Suprapubic skin (tissue), 4 donors: ENCODE measurements at regions not wholly inside any gene's neighbourhood (a gene's known extent, or its start where the extent isn't known, plus 50 kb on each side); places are given as distances from the start of the nearest gene placed in this dataset.

Source experiments
- DNase-seq, 2 donors: peaks; one replicate each; pipeline ENCODE4 v3.0.0-alpha.2; 2019; ENCODE audit warnings: low spot score in 2 of 2
- H3K27ac ChIP-seq: fragments of 200-600 bp; sonication (generic); one replicate; pipeline ENCODE4 v1.5.1; 2019
- H3K27me3 ChIP-seq: fragments of 200-600 bp; sonication (generic); one replicate; pipeline ENCODE4 v1.5.1; 2019
- H3K36me3 ChIP-seq: fragments of 200-600 bp; sonication (generic); one replicate; pipeline ENCODE4 v1.5.1; 2019
- H3K4me1 ChIP-seq: fragments of 200-600 bp; sonication (generic); one replicate; pipeline ENCODE4 v1.5.1; 2019
- H3K4me3 ChIP-seq: fragments of 200-600 bp; sonication (generic); one replicate; pipeline ENCODE4 v1.5.1; 2019; ENCODE audit warnings: mild to moderate bottlenecking
- H3K9me3 ChIP-seq: fragments of 200-600 bp; sonication (generic); one replicate; pipeline ENCODE4 v1.5.1; 2019
- EP300 ChIP-seq: sonication (generic); formaldehyde crosslinking; IDR thresholded peaks from one replicate; pipeline ENCODE4 v1.6.1; 2017; ENCODE audit warnings: antibody characterized with exemption
- POLR2A ChIP-seq, 2 donors: fragments of 450-650 bp; IDR thresholded peaks; one replicate each; pipeline ENCODE4 v1.6.1; 2017; ENCODE audit warnings: antibody characterized with exemption in 2 of 2, mild to moderate bottlenecking in 2 of 2, moderate library complexity in 2 of 2
- POLR2AphosphoS5 ChIP-seq, 3 donors: sonication (generic); formaldehyde crosslinking; IDR thresholded peaks; one replicate each; pipeline ENCODE4 v1.6.1; 2017; ENCODE audit warnings: antibody characterized with exemption in 3 of 3
- WGBS: methylation state at CpG from one replicate; pipeline ENCODE4 v1.1.5; 2018; 5-methylcytosine and 5-hydroxymethylcytosine counted together
- TF ChIP-seq, protein P1 (sequence below), 2 donors: fragments of 200-600 bp in 1 of 2; fragments of 450-650 bp in 1 of 2; sonication (generic) in 1 of 2; IDR thresholded peaks; one replicate each; pipeline ENCODE4 v1.5.1; 2016 to 2019; ENCODE audit warnings: antibody characterized with exemption in 2 of 2, mild to moderate bottlenecking in 1 of 2, moderate library complexity in 1 of 2

DNA sequence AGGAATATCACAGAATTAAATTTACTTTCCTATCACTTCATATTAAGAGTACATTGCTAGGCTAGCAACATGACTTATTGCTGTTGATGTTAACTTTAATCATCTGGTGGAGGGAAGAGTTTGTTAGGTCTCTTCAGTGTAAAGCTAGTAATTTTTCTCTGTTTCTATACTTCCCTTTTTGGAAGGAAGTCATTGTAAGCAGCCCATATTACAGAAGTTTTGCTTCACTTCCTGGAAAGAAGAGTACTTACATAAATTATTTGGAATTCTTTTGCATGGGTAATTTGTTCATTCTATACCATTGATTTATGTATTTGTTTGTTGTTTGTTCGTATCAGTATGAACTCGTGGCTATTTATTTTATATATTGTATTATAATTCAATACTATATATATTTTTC, 405.2 kb downstream of the RFPL4B start:
- no peak for DNase-seq
- H3K4me1 ChIP-seq, result no peaks in the 10 kb centered on the region
- H3K4me3 ChIP-seq, result no peak overlapping the region
- TF ChIP-seq, protein P1, sequence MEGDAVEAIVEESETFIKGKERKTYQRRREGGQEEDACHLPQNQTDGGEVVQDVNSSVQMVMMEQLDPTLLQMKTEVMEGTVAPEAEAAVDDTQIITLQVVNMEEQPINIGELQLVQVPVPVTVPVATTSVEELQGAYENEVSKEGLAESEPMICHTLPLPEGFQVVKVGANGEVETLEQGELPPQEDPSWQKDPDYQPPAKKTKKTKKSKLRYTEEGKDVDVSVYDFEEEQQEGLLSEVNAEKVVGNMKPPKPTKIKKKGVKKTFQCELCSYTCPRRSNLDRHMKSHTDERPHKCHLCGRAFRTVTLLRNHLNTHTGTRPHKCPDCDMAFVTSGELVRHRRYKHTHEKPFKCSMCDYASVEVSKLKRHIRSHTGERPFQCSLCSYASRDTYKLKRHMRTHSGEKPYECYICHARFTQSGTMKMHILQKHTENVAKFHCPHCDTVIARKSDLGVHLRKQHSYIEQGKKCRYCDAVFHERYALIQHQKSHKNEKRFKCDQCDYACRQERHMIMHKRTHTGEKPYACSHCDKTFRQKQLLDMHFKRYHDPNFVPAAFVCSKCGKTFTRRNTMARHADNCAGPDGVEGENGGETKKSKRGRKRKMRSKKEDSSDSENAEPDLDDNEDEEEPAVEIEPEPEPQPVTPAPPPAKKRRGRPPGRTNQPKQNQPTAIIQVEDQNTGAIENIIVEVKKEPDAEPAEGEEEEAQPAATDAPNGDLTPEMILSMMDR (IDR thresholded peaks at IDR 0.05), result no peak
- TF ChIP-seq EP300 (no peak), POLR2A (IDR thresholded peaks at IDR 0.05) (no peak), POLR2AphosphoS5 (IDR thresholded peaks at IDR 0.05) (no peak)
- no peaks in the 10 kb centered on the region for H3K27me3 ChIP-seq
- no peak overlapping the region for H3K27ac ChIP-seq
- H3K36me3 ChIP-seq, result no peaks in the 10 kb centered on the region
- 81% methylated on average over 2 of the region's 2 CpGs for WGBS
- H3K9me3 ChIP-seq, result no peaks in the 10 kb centered on the region

DNA sequence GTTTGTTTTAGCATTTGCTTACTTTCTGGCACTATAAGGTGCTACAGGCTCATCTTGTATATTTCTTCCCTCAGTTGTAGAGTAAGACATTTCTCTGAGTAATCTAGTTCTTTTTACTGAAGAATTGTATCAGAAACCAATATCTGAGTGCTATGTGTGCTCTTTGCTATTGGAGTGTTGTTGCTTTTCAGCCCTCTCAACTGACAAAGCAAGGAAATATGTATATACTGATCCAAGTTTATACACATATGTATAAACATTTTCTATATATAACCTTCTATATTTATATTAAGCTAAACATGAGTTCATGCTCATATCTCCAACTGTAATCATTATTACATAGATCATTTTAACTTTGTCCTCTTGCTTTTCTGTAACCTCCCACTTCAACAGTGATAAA, 405.7 kb downstream of the RFPL4B start:
- Histone ChIP-seq H3K9me3 (no peaks in the 10 kb centered on the region), H3K27me3 (no peaks in the 10 kb centered on the region), H3K36me3 (no peaks in the 10 kb centered on the region), H3K4me3 (no peak overlapping the region), H3K27ac (no peak overlapping the region), H3K4me1 (no peaks in the 10 kb centered on the region)
- TF ChIP-seq POLR2A (IDR thresholded peaks at IDR 0.05) (no peak), POLR2AphosphoS5 (IDR thresholded peaks at IDR 0.05) (no peak), EP300 (no peak)
- TF ChIP-seq, protein P1 (IDR thresholded peaks at IDR 0.05), result no peak
- no peak for DNase-seq

DNA sequence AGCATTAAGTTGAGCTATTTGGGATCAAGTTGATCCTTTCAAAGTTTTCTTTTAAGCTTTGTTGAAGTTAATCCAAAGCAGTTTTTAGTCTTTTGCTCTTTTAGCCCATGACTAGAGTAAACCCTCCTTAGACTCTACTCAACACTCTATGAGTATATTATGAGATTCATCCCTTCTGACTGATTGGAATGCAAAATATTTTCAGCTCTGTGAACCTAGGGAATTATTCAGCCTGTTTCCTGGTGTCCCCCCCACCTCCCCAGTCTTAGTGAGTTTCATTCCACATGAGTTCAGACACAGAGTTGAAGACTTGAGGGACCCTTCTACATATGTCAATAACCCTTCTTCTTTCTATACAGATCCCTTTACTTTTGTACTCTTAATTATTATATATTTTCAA, 413.7 kb downstream of the RFPL4B start:
- DNase-seq, result no peak
- Histone ChIP-seq H3K4me3 (no peak overlapping the region), H3K9me3 (peaks cover 6% of the 10 kb centered on the region), H3K36me3 (no peaks in the 10 kb centered on the region), H3K4me1 (no peaks in the 10 kb centered on the region), H3K27ac (no peak overlapping the region), H3K27me3 (no peaks in the 10 kb centered on the region)
- TF ChIP-seq EP300 (no peak), POLR2A (IDR thresholded peaks at IDR 0.05) (no peak), POLR2AphosphoS5 (IDR thresholded peaks at IDR 0.05) (no peak)
- TF ChIP-seq, protein P1 (IDR thresholded peaks at IDR 0.05), result no peak

DNA sequence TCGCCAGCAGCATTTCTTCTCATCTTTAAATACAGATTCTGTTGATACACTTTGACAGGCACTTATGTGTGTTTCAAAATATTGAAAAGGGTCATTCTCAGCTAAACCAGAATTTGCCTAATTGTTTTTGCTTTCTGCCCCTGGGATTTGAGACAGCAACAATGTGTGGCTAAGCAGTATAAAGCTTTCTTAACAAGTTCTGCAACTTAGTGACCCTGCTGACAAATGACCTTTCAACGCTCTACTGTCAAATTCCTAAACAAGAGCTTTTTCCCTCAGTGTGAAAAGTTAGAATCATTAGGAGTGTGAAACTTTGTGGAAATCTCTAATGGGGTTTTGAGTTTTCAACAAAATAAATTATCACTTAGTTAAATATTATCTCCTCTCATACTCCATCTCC, 414.6 kb downstream of the RFPL4B start:
- Histone ChIP-seq H3K36me3 (no peaks in the 10 kb centered on the region), H3K4me1 (no peaks in the 10 kb centered on the region), H3K27ac (no peak overlapping the region), H3K4me3 (no peak overlapping the region), H3K9me3 (peaks cover 7% of the 10 kb centered on the region), H3K27me3 (no peaks in the 10 kb centered on the region)
- DNase-seq, result no peak
- TF ChIP-seq EP300 (no peak), POLR2AphosphoS5 (IDR thresholded peaks at IDR 0.05) (no peak)
- TF ChIP-seq, protein P1 (IDR thresholded peaks at IDR 0.05), result no peak
- WGBS, result 87% methylated on average over 2 of the region's 2 CpGs

DNA sequence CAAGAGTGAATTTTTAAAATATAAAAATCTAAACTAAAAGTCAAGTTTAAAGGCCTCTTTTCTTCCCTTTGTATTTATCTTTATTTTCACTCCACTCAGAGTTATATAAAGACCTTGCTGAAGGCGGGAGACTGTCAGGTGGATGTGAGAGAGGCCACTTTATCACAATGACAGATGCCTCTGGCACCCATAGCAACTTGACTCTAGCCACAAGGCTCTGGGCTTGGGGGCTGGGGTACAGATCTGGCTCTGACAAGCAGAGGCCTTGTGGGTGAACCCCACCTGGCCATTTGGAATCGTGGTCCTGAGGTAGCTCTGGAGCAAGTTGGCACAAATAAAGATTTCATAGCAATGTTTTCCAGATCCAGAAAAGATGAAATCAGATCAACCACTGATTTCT, 417.2 kb downstream of the RFPL4B start:
- 84% methylated on average over 2 of the region's 2 CpGs for WGBS
- peaks cover 11% of the 10 kb centered on the region for H3K9me3 ChIP-seq
- H3K27ac ChIP-seq, result no peak overlapping the region
- H3K27me3 ChIP-seq, result no peaks in the 10 kb centered on the region
- H3K4me1 ChIP-seq, result no peaks in the 10 kb centered on the region
- no peak for DNase-seq
- no peaks in the 10 kb centered on the region for H3K36me3 ChIP-seq
- no peak overlapping the region for H3K4me3 ChIP-seq
- TF ChIP-seq EP300, result no peak
- TF ChIP-seq POLR2A (IDR thresholded peaks at IDR 0.05), result no peak
- TF ChIP-seq, protein P1 (IDR thresholded peaks at IDR 0.05), result no peak
- TF ChIP-seq POLR2AphosphoS5 (IDR thresholded peaks at IDR 0.05), result no peak
